Thyroid gland (tissue), 4 donors: ENCODE measurements at regions not wholly inside any gene's neighbourhood (a gene's known extent, or its start where the extent isn't known, plus 50 kb on each side); places are given as distances from the start of the nearest gene placed in this dataset.

ENCODE experiments used
- CTCF ChIP-seq, 6 experiments: fragments of 200-600 bp in 3 of 6; fragments of 450-650 bp in 3 of 6; sonication (generic) in 3 of 6; IDR thresholded peaks; one replicate each; pipeline ENCODE4 v1.5.1; 2016 to 2019; ENCODE audit warnings: antibody characterized with exemption in 6 of 6, mild to moderate bottlenecking in 2 of 6, inconsistent platforms in 1 of 6, moderate library complexity in 1 of 6
- POLR2A ChIP-seq, 2 donors: fragments of 450-650 bp; IDR thresholded peaks; one replicate each; pipeline ENCODE4 v1.6.1; 2017; ENCODE audit warnings: antibody characterized with exemption in 2 of 2, mild to moderate bottlenecking in 2 of 2, moderate library complexity in 1 of 2

- TF ChIP-seq CTCF (IDR thresholded peaks at IDR 0.05) (no peak), POLR2A (IDR thresholded peaks at IDR 0.05) (no peak)
These were observed 270.7 kb upstream of the TRPC7 start for GRCh38 chr5:136636001-136636400.
